ENCODE measurements at regions not wholly inside any gene's neighbourhood (a gene's known extent, or its start where the extent isn't known, plus 50 kb on each side); places are given as distances from the start of the nearest gene placed in this dataset.
"Not testable (repeated sequence)": the region's sequence is repeated elsewhere in the genome, so short reads cannot be mapped to it uniquely, and the experiment has no call there.

- no peak overlapping the region for H3K4me3 Mint-ChIP-seq (ENCODE audit: unreplicated experiment)
- no peaks in the 10 kb centered on the region for H3K36me3 Mint-ChIP-seq (ENCODE audit: unreplicated experiment)
- no peak for TF ChIP-seq CTCF (IDR thresholded peaks at IDR 0.05)
- peaks cover 42% of the 10 kb centered on the region for H3K27me3 Mint-ChIP-seq (ENCODE audit: unreplicated experiment)
- no peak overlapping the region for H3K27ac Mint-ChIP-seq (ENCODE audit: unreplicated experiment)
- H3K9me3 Mint-ChIP-seq (ENCODE audit: unreplicated experiment) = no peaks in the 10 kb centered on the region
- H3K4me1 Mint-ChIP-seq (ENCODE audit: unreplicated experiment) = no peaks in the 10 kb centered on the region
- DNase-seq (ENCODE audit: extremely low spot score, unreplicated experiment) = no peak
Observed at GRCh38 chr6:167232356-167232755, 58.8 kb upstream of the UNC93A start.

DNA sequence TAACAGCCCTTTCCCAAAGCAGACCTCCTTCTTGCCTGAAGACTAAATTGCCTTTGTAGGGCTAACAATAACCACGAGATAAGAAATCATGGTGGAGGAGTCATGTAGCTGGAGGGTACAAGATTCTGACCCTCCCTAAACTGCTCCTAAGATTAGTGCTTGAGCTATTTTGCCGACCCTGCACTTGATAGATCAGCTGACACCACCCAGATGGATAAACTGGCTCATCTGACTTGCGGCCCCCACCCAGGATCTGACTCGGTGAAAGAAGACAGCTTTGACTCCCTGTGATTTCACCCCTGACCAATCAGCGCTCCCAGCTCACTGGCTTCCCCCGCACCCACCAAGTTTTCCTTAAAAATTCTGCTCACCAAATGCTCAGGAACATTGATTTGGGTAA is 57.6 kb upstream of the UNC93A start:
- Mint-ChIP-seq H3K4me3 (ENCODE audit: unreplicated experiment) (no peak overlapping the region), H3K36me3 (ENCODE audit: unreplicated experiment) (no peaks in the 10 kb centered on the region), H3K4me1 (ENCODE audit: unreplicated experiment) (no peaks in the 10 kb centered on the region), H3K27ac (ENCODE audit: unreplicated experiment) (no peak overlapping the region), H3K27me3 (ENCODE audit: unreplicated experiment) (peaks cover 31% of the 10 kb centered on the region), H3K9me3 (ENCODE audit: unreplicated experiment) (no peaks in the 10 kb centered on the region)
- DNase-seq (ENCODE audit: extremely low spot score, unreplicated experiment) = no peak
- no peak for TF ChIP-seq CTCF (IDR thresholded peaks at IDR 0.05)

DNA sequence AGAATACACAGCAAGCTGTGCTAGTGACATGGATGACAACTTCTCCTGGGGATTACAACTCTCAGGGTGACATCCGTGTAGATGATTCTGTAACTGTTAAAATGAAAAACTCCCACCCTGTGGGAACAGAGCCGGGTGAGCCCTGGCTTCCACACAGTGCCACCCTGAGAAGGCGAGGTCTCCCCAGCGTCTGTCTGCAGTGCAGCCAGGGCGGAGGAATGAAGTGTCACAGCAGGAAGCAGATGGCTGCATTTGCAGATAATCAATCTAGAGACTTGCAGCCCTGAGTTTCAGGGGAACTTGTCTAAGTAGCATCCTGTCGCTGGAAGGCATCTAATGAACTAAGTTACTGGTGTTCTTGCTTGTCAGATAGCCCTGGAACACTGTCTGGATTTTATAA is 56.5 kb upstream of the UNC93A start:
- H3K4me1 Mint-ChIP-seq (ENCODE audit: unreplicated experiment); H3K36me3 Mint-ChIP-seq (ENCODE audit: unreplicated experiment); DNase-seq (ENCODE audit: extremely low spot score, unreplicated experiment); H3K4me3 Mint-ChIP-seq (ENCODE audit: unreplicated experiment); H3K9me3 Mint-ChIP-seq (ENCODE audit: unreplicated experiment); H3K27ac Mint-ChIP-seq (ENCODE audit: unreplicated experiment): not testable (repeated sequence)
- peaks cover 21% of the 10 kb centered on the region for H3K27me3 Mint-ChIP-seq (ENCODE audit: unreplicated experiment)

DNA sequence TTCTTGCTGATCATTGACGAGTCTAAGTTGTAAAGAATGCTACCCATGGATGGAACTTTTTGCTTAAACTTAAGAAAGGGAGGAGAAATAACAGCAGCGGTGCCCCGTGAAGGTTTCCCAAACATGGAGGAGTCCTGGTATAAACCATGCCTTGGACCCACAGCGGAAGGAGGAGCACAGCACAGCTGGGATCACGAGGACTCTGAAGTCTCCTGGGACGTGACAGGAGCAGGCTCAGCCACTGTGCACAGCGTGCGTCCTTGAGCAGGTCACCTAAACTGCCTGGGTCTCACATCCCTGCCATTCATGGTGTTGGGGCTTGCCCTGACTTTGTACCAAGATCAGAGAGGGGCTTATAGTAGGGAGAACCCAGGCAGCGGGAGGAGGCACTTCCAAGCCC is 56.1 kb upstream of the UNC93A start:
- TF ChIP-seq CTCF (IDR thresholded peaks at IDR 0.05) = no peak
- Mint-ChIP-seq H3K27me3 (ENCODE audit: unreplicated experiment) (peaks cover 17% of the 10 kb centered on the region), H3K4me3 (ENCODE audit: unreplicated experiment) (no peak overlapping the region), H3K4me1 (ENCODE audit: unreplicated experiment) (no peaks in the 10 kb centered on the region), H3K27ac (ENCODE audit: unreplicated experiment) (no peak overlapping the region), H3K36me3 (ENCODE audit: unreplicated experiment) (no peaks in the 10 kb centered on the region), H3K9me3 (ENCODE audit: unreplicated experiment) (no peaks in the 10 kb centered on the region)
- no peak for DNase-seq (ENCODE audit: extremely low spot score, unreplicated experiment)

GRCh38 chr6:167235421-167236238 is 55.5 kb upstream of the UNC93A start:
- no peaks in the 10 kb centered on the region for H3K4me1 Mint-ChIP-seq (ENCODE audit: unreplicated experiment)
- no peak overlapping the region for H3K27ac Mint-ChIP-seq (ENCODE audit: unreplicated experiment)
- no peak for TF ChIP-seq CTCF (IDR thresholded peaks at IDR 0.05)
- H3K9me3 Mint-ChIP-seq (ENCODE audit: unreplicated experiment) = no peaks in the 10 kb centered on the region
- DNase-seq (ENCODE audit: extremely low spot score, unreplicated experiment) = no peak
- H3K27me3 Mint-ChIP-seq (ENCODE audit: unreplicated experiment) = peaks cover 14% of the 10 kb centered on the region
- H3K36me3 Mint-ChIP-seq (ENCODE audit: unreplicated experiment) = no peaks in the 10 kb centered on the region
- no peak overlapping the region for H3K4me3 Mint-ChIP-seq (ENCODE audit: unreplicated experiment)

All from osteocyte (in vitro differentiated cells).